Calu3 (cell line): ENCODE measurements at regions not wholly inside any gene's neighbourhood (a gene's known extent, or its start where the extent isn't known, plus 50 kb on each side); places are given as distances from the start of the nearest gene placed in this dataset.

ENCODE experiments used
- BruUV-seq: library from RNA; stranded (reverse); fragments of 400-500 nt; replicated peaks from 2 replicates; lab custom pipeline; 2021; lab: Mats Ljungman, UMichigan
- CTCF ChIA-PET: fragments of 300-600 bp; sonication (Branson Sonifier 250); formaldehyde crosslinking; loops from one replicate; lab custom pipeline; 2022; ENCODE audit warnings: antibody characterized with exemption; lab: Charles Lee
- DNase-seq: peaks from one replicate; pipeline ENCODE4 v3.0.0; 2022
- H3K27ac Mint-ChIP-seq: one replicate; pipeline ENCODE4 v1.8.0; 2022; ENCODE audit warnings: mixed read lengths; ENCODE audit not compliant: unreplicated experiment
- H3K27me3 Mint-ChIP-seq: one replicate; pipeline ENCODE4 v1.8.0; 2022; ENCODE audit warnings: mixed read lengths; ENCODE audit not compliant: unreplicated experiment
- H3K36me3 Mint-ChIP-seq: one replicate; pipeline ENCODE4 v1.8.0; 2022; ENCODE audit warnings: mild to moderate bottlenecking, moderate library complexity, mixed read lengths; ENCODE audit not compliant: insufficient read depth, unreplicated experiment
- H3K4me1 Mint-ChIP-seq: one replicate; pipeline ENCODE4 v1.8.0; 2022; ENCODE audit warnings: mild to moderate bottlenecking, low read depth, mixed read lengths; ENCODE audit not compliant: unreplicated experiment
- H3K4me3 Mint-ChIP-seq: one replicate; pipeline ENCODE4 v1.8.0; 2022; ENCODE audit warnings: mild to moderate bottlenecking, low read depth, moderate library complexity, mixed read lengths; ENCODE audit not compliant: unreplicated experiment
- H3K9me3 Mint-ChIP-seq: one replicate; pipeline ENCODE4 v1.8.0; 2022; ENCODE audit warnings: low read depth, mixed read lengths; ENCODE audit not compliant: unreplicated experiment
- intact Hi-C: fragments of 100-400 bp; cut with micrococcal nuclease; formaldehyde crosslinking; loops from one replicate; pipeline ENCODE4 v1.10.0; 2022; ENCODE audit not compliant: unreplicated experiment
- TF ChIP-seq, protein P1 (sequence below): fragments of 200-600 bp; IDR thresholded peaks from one replicate; pipeline ENCODE4 v1.8.0; 2022; ENCODE audit warnings: antibody characterized with exemption; ENCODE audit not compliant: unreplicated experiment

DNA sequence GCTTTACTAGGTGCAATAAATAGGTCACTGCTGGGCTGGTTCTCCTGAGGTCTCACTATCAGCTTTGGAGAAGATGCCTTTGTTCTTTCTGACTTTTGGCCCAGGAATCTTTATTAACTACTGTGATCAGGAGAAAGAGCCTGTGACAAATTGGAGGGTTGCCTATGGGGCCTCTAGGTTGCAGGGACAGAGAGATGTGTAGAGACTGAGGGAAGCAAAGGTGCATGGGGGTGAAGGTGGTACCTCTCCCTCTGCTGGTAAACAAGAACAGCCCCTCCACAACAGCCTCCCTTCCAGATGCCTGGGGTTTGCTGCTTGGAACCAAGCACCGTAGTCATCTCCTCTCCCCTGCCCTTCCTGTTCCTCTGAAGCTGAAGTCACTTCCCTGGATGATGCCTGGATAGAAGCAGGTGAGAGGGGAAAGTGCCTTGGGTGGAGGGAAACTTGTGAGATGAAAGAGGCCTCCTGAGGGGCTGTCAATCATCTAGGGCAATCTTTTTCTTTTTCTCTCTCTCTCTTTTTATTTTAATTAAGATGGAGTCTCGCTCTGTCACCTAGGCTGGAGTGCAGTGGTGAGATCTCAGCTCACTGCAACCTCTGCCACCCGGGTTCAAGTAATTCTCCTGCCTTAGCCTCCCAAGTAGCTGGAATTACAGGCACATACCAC lies 57.4 kb upstream of the DUSP22 start:
- TF ChIP-seq, protein P1, sequence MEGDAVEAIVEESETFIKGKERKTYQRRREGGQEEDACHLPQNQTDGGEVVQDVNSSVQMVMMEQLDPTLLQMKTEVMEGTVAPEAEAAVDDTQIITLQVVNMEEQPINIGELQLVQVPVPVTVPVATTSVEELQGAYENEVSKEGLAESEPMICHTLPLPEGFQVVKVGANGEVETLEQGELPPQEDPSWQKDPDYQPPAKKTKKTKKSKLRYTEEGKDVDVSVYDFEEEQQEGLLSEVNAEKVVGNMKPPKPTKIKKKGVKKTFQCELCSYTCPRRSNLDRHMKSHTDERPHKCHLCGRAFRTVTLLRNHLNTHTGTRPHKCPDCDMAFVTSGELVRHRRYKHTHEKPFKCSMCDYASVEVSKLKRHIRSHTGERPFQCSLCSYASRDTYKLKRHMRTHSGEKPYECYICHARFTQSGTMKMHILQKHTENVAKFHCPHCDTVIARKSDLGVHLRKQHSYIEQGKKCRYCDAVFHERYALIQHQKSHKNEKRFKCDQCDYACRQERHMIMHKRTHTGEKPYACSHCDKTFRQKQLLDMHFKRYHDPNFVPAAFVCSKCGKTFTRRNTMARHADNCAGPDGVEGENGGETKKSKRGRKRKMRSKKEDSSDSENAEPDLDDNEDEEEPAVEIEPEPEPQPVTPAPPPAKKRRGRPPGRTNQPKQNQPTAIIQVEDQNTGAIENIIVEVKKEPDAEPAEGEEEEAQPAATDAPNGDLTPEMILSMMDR: no peak
- no peak overlapping the region for H3K27ac Mint-ChIP-seq
- H3K9me3 Mint-ChIP-seq: no peaks in the 10 kb centered on the region
- CTCF ChIA-PET: no interaction called here
- H3K4me3 Mint-ChIP-seq: no peak overlapping the region
- DNase-seq: no peak
- no TSS peak for BruUV-seq
- intact Hi-C loops: no loop called here
- H3K36me3 Mint-ChIP-seq: no peaks in the 10 kb centered on the region
- H3K4me1 Mint-ChIP-seq: peaks cover 9% of the 10 kb centered on the region
- no peaks in the 10 kb centered on the region for H3K27me3 Mint-ChIP-seq

DNA sequence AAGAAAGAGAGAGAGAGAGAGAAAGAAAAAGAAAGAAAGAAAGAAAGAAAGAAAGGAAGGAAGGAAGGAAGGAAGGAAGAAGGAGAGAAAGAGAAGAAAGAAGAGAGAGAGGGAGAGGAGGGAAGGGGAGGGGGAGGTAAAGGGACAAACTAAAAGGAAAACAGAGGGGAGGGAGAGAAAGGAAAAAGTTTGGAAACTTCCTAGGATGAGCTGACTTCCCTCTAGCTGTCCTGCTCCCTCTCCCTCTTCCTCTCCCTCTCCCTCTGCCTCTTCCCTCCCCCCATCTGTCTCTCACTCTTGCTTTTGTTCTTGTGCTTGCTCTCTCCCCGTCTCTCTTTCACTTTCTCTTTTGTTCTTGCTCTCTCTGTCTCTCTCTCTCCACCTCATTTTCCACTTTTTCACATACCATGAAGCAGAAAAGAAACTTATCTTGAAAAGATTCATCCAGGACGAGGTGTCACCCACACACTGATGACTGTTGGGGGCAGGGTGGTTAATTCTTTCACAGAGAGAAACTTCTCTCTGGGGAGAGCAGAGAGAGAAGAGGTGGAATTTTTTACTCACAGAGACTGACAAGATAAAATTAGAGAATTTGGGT lies 56.4 kb upstream of the DUSP22 start:
- no TSS peak for BruUV-seq
- CTCF ChIA-PET: no interaction called here
- TF ChIP-seq, protein P1: no peak
- no peaks in the 10 kb centered on the region for H3K27me3 Mint-ChIP-seq
- H3K4me3 Mint-ChIP-seq: peak overlapping the region; percentile 8
- intact Hi-C loops: no loop called here
- no peaks in the 10 kb centered on the region for H3K9me3 Mint-ChIP-seq
- peaks cover 9% of the 10 kb centered on the region for H3K4me1 Mint-ChIP-seq
- H3K36me3 Mint-ChIP-seq: no peaks in the 10 kb centered on the region
- DNase-seq: no peak
- peak overlapping the region; percentile 9 for H3K27ac Mint-ChIP-seq

DNA sequence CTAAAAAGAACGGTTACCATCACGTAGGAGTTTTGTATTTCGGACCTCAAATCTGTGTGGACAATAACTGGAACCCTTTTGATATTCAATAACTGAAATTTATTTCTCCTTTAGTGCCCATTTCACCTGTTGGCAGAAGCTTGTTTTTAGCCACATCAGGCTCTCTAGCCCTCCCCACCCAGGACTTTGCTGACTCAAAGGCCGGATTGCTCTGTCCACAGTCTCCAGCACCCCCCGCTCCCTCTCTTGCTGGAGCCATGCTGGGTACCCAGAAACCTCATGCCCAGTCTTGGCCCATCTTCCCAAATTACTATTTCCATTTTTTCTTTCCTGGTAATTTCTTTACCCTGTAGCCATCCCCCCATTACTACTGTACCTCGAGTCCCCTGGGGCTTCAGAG lies 55.8 kb upstream of the DUSP22 start:
- no peak overlapping the region for H3K4me3 Mint-ChIP-seq
- CTCF ChIA-PET: no interaction called here

DNA sequence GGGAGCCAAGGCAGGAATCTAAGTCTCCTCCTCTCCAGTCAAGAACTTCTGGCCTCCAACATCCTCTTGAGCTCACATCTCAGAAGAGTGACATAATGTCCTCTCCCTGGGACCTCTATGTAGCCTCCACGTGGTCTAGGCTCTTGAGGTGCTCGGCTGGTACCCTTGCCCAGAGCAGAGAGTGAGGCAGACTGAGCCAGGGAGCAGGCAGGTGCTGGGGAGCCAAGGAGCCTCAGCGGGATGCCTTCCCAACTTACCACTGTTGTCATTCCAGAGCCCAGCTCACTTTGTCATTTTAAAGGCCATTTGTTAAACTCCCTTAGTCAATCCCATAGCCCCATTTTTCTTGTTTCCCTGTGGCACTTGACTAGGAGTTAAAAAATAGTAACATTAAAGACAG lies 52.1 kb upstream of the DUSP22 start:
- TF ChIP-seq, protein P1: no peak
- no peak for DNase-seq
- H3K4me1 Mint-ChIP-seq: peaks cover 9% of the 10 kb centered on the region
- intact Hi-C loops: no loop called here
- CTCF ChIA-PET: no interaction called here
- H3K27me3 Mint-ChIP-seq: peaks cover 28% of the 10 kb centered on the region
- H3K9me3 Mint-ChIP-seq: no peaks in the 10 kb centered on the region
- no peak overlapping the region for H3K27ac Mint-ChIP-seq
- no peaks in the 10 kb centered on the region for H3K36me3 Mint-ChIP-seq
- H3K4me3 Mint-ChIP-seq: no peak overlapping the region
- no TSS peak for BruUV-seq

More for the DNA sequence above, 55.8 kb upstream of the DUSP22 start:
- H3K27me3 Mint-ChIP-seq: peaks cover 3% of the 10 kb centered on the region
- H3K27ac Mint-ChIP-seq: no peak overlapping the region
- TF ChIP-seq, protein P1: no peak
- H3K36me3 Mint-ChIP-seq: no peaks in the 10 kb centered on the region
- BruUV-seq: no TSS peak
- DNase-seq: no peak
- H3K9me3 Mint-ChIP-seq: no peaks in the 10 kb centered on the region
- intact Hi-C loops: no loop called here
- H3K4me1 Mint-ChIP-seq: peaks cover 9% of the 10 kb centered on the region
